CD4-positive, alpha-beta T cell treated with Interleukin-21 for 1 hour (primary cell): ENCODE measurements at regions not wholly inside any gene's neighbourhood (a gene's known extent, or its start where the extent isn't known, plus 50 kb on each side); places are given as distances from the start of the nearest gene placed in this dataset.

Experiments used
- DNase-seq: peaks from one replicate; pipeline ENCODE4 v3.0.0-alpha.2; 2020

- no peak for DNase-seq
Measured at GRCh38 chr5:88613051-88613450, 269.9 kb downstream of the MEF2C start.

GRCh38 chr5:88610586-88610985, 272.4 kb downstream of the MEF2C start:
- no peak for DNase-seq

- DNase-seq = no peak
Measured at GRCh38 chr5:88607492-88607891, 275.5 kb downstream of the MEF2C start.

GRCh38 chr5:88606626-88607025, 276.4 kb downstream of the MEF2C start:
- DNase-seq = no peak

DNA sequence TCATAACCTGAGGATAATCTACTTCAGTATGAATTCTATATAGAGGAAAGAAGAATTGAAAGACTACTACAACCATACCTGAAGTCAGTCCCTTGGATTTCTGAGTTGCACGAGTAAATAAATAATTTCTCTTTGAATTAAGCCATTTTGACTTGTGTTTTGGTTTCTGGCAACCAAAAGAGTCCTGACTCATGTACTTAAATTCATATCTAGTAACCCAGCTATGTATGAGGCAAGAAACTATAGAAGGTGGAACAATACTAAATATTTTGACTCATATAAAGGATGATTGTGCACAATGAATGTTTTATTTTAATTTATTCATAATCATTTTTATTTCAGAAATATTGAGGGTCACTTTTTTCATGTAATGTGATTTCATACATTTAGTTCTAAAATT, 276.8 kb downstream of the MEF2C start:
- no peak for DNase-seq

GRCh38 chr5:88602584-88602983, 280.4 kb downstream of the MEF2C start:
- peak; percentile 2 for DNase-seq

DNA sequence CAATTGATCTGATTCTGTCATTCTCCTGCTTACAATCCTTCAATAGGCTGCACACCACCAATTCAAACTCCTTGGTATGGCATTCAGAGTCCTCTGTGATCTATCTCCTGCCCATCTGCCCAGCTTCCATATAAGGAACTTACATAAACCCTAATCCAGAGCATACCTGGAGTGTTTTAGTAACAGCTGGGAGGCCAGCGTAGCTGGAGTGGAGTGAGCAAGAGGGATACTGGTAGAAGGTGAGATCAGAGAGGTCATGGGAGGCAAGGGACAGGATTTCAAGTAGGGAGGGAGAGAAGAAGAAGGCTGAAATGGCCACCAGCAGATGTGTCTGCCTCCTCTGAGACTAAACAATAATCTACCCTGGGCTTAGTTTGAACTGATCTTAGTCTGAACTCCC, 288.5 kb downstream of the MEF2C start:
- no peak for DNase-seq

- no peak for DNase-seq
Measured at GRCh38 chr5:88588609-88589008, 294.4 kb downstream of the MEF2C start.

GRCh38 chr5:88583471-88583870, 299.5 kb downstream of the MEF2C start:
- no peak for DNase-seq

GRCh38 chr5:88558366-88558765, 289.7 kb upstream of the TMEM161B start:
- no peak for DNase-seq

- DNase-seq = no peak
Measured at GRCh38 chr5:88557881-88558280, 289.2 kb upstream of the TMEM161B start.

DNA sequence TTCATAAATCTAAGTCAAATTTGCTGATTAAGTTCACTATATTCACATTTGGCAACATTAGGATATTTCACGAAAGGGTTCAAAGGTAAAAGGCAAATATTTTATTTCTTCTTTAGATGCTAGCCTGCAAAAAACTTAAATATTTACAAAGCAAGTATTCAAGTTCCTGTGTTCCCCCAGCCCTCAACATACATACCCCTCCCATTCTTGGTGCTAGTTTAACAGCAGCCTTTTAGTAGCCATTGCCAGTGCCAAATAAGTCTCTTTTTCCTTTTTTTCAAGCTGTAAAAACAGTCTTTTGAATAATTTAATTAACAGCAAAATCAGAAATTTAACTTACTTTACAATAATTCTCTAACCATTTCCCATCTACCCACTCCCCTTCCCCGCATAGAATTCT, 288.5 kb upstream of the TMEM161B start:
- DNase-seq = no peak

DNA sequence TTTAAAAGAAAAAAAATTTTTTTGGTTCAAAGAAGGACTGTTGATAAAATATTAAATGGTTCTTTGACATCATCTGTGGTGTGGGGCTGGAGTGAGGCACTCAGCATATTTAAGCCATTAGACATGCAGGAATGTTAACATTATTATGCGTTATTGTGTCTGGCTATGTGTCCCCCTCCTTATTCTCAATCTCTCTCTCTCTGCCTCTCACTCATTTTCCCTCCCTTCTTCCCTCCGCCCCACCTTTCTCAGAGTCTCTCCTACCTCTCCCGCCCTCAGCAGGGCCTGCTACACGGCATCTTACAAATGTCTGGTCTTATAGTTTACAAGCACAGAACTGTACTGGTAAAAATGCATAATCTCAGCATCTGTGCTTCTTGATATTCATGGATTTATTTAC, 287.8 kb upstream of the TMEM161B start:
- no peak for DNase-seq

DNA sequence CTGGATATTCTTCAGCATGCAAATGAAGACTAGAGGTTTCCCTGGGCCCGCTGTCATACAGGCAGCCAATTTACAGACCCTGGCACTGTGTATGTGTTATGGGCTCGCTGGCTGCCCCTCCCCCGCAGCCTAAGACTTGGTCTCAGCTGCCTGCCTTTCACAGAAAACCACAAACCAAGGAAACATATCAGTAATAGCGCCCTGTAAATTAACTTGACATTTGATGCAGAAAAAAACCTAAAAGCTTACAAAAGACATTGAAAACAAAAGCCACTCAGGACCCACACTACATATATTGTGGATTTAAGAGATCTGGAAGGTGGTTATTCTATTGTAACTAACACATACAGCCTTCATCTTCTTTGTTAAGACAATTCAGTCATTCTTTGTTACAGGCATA, 287.0 kb upstream of the TMEM161B start:
- DNase-seq = no peak

GRCh38 chr5:88553986-88554385, 285.3 kb upstream of the TMEM161B start:
- no peak for DNase-seq

DNA sequence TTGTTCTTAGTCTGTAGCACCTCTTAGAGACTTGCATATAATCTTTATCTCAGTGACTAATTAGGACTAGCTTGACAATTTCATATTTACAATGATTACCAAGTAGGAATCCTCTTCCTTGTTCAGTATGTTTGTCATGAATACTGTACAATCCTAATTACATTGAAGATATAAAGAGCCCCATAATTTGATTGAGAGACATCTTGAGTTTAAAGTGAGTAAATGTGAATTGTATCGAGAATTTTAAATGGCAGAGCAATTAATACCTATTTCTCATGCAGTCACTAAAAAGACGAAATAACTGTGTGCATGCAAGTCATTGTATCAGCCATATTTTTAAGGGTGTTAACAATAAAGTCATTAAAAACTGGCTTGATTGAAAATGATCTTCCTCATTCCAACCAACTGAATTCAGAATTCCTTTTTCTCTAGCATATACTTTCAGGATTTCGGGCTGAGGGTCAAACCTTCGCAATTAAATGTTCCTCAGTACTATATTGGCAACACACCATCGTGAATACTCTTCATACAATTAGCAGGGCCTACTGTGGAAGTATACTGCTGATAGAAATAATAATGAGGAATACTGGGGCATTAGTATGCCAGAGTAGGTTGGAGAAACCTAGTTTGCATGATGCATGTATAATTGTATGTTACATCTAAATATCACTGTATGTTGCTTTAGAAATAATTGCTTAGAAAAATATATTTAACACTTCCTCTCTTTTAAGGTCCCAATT, 284.7 kb upstream of the TMEM161B start:
- DNase-seq = no peak

- DNase-seq = no peak
Measured at GRCh38 chr5:88552426-88552825, 283.8 kb upstream of the TMEM161B start.

DNA sequence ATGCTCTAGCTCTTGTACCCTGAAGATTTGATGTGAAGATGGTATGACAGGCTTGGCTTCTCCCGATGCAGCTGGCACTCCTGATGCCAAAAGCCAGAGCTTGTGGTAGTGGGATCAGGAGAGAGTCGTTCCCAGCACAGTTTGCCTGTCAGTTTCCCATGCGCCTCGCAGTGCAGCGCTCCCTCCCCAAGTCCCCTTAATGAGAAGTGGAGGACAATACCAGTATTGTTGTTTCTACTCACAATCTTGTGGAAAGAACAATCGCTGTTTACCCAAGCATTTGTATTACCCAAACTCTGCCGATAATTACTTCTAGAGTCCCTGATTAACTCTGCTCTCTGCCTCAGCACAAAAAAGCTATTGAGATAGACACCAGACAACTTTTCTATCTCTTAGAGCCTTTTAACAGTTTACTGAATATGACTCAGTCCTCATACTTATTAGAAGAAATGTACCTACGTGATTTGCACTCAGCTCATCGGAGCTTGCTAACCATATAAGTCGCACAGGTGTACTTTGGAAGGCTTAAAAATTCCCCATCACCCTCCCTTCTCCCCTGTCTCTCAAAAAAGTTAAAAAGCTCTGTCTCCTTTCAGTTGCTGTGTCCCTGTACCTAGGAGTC, 283.2 kb upstream of the TMEM161B start:
- DNase-seq = no peak

DNA sequence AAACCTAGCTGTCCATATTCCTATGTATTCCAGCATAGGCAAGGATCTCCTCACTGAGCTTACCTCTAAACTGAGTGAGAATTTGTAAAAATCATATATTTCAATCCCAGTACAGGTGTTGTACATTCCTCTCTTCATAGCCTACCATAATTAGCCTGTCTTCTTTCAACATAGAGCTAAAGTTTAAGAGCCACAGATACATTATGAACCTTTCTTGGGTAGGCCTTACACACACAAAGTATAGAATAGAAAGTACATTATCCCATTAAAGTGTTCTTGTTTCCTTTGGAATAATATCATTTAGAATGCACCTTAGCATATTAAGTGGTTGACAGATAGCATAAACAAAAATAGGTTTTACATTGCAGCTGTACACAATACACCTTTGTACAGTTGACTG, 282.1 kb upstream of the TMEM161B start:
- no peak for DNase-seq

DNA sequence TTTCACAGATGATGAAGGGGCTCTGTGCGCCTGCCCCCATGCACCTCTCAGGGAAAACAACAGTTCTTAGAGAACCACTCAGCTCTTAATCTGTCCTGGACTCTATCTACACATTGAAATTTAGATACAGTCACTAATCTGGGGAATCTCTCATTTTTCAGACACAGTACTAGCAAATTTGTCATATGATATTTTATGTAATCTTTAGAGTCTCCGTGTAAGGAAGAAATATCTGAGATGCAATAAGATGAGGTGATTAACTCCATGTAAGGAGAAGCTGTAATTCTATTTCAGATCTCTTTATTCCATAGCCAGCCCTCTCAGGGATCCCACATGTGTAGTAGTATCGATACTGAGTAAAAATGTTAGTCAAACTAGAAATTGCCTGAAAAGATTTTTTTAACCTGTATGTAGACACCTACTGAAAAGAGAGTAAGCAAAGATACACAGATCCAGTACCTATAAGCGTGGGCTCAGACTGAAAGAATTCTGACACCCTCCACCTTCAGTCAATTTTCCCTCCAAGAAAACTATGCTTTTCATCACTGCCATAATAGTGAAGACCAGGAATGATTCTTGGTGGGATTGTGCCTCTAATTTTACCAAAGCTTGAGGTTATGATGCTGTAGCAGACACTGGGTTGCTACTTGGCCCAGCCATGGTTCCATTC, 279.6 kb upstream of the TMEM161B start:
- DNase-seq = no peak

DNA sequence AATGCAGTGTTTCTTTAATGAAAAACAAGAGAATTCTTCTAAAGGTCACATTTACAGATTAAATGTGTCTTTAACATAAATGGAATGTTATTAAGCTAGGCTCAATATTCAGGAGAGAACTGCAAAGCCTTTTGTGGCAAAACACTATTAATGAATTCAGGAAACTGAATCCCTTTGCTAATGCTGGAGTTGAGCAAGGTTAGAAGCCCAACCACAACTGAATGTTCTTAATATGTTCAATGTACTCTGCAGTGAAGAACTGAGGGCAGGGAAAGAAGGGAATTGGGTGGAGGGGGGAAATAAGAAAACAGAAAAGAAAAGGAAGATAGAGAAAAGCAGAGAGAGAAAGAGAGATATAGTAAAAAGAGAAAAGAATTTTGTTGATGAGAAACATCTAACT, 276.7 kb upstream of the TMEM161B start:
- DNase-seq = no peak

GRCh38 chr5:88544671-88545070, 276.0 kb upstream of the TMEM161B start:
- DNase-seq = no peak

- no peak for DNase-seq
Measured at GRCh38 chr5:88544136-88544645, 275.5 kb upstream of the TMEM161B start.

- DNase-seq = no peak
Measured at GRCh38 chr5:88542786-88543185, 274.1 kb upstream of the TMEM161B start.
